Upper lobe of left lung (tissue), 4 donors: ENCODE measurements at regions not wholly inside any gene's neighbourhood (a gene's known extent, or its start where the extent isn't known, plus 50 kb on each side); places are given as distances from the start of the nearest gene placed in this dataset.

Experiments used
- EP300 ChIP-seq, 4 donors: sonication (generic); formaldehyde crosslinking; IDR thresholded peaks; one replicate each; pipeline ENCODE4 v1.5.1; 2017; ENCODE audit warnings: antibody characterized with exemption in 4 of 4, control low read depth in 2 of 4
- TF ChIP-seq, protein P1 (sequence below), 6 experiments: fragments of 450-650 bp in 4 of 6; fragments of 200-600 bp in 2 of 6; sonication (generic) in 2 of 6; IDR thresholded peaks; one replicate each; pipeline ENCODE4 v1.5.1; 2016 to 2019; ENCODE audit warnings: antibody characterized with exemption in 6 of 6

- TF ChIP-seq, protein P1, sequence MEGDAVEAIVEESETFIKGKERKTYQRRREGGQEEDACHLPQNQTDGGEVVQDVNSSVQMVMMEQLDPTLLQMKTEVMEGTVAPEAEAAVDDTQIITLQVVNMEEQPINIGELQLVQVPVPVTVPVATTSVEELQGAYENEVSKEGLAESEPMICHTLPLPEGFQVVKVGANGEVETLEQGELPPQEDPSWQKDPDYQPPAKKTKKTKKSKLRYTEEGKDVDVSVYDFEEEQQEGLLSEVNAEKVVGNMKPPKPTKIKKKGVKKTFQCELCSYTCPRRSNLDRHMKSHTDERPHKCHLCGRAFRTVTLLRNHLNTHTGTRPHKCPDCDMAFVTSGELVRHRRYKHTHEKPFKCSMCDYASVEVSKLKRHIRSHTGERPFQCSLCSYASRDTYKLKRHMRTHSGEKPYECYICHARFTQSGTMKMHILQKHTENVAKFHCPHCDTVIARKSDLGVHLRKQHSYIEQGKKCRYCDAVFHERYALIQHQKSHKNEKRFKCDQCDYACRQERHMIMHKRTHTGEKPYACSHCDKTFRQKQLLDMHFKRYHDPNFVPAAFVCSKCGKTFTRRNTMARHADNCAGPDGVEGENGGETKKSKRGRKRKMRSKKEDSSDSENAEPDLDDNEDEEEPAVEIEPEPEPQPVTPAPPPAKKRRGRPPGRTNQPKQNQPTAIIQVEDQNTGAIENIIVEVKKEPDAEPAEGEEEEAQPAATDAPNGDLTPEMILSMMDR (IDR thresholded peaks at IDR 0.05) = no peak
- TF ChIP-seq EP300 (IDR thresholded peaks at IDR 0.05) = no peak
These were observed 118.7 kb downstream of the SOX4 start for GRCh38 chr6:21712213-21712612.
